Neural progenitor cell (in vitro differentiated cells): ENCODE measurements at regions not wholly inside any gene's neighbourhood (a gene's known extent, or its start where the extent isn't known, plus 50 kb on each side); places are given as distances from the start of the nearest gene placed in this dataset.

Experiments
- CTCF ChIP-seq: fragments of 200-600 bp; sonication (generic); IDR thresholded peaks from 2 replicates; pipeline ENCODE4 v1.5.1; 2017; ENCODE audit warnings: antibody characterized with exemption, mild to moderate bottlenecking
- EZH2 ChIP-seq: fragments of 200-600 bp; sonication (generic); IDR thresholded peaks from 2 replicates; pipeline ENCODE4 v1.6.1; 2017; ENCODE audit warnings: antibody characterized with exemption, mild to moderate bottlenecking, moderate library complexity

DNA sequence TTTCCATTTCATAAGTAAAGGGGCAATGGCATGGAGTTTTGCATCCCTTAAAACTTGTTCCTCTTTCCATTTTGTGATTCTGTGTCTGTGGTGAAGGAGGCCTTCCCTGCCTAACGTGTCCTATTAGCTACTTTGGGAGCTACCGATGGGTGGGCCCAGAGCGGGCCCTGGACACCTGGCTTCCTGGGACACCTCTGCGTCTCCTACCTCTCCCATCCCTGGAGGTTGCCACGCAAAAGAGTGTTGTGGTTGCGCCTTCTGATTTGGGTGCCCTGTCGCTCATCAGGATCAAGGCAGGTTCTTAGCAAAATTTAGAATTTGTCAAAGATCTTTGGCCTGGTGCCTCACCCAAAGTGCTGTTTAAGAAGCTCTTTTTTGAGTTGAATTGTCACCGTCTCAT is 116.4 kb upstream of the CACNA1E start:
- TF ChIP-seq CTCF (no peak), EZH2 (no peak)
